CD4-positive, alpha-beta T cell (primary cell): ENCODE measurements at regions not wholly inside any gene's neighbourhood (a gene's known extent, or its start where the extent isn't known, plus 50 kb on each side); places are given as distances from the start of the nearest gene placed in this dataset.
"Not testable (repeated sequence)": the region's sequence is repeated elsewhere in the genome, so short reads cannot be mapped to it uniquely, and the experiment has no call there.

Experiments used
- ATAC-seq: fragments of 200-7000 bp; cut with Tn5 transposase; one replicate; pipeline ENCODE4 v1.10.0; 2022; ENCODE audit warnings: mild to moderate bottlenecking; ENCODE audit not compliant: poor library complexity
- CTCF ChIA-PET: fragments of 350-600 bp; sonication (Branson Sonifier 250); formaldehyde crosslinking; loops from one replicate; lab custom pipeline; 2021; ENCODE audit warnings: antibody characterized with exemption, inconsistent platforms; lab: Charles Lee
- POLR2A ChIA-PET: fragments of 350-600 bp; sonication (Branson Sonifier 250); formaldehyde crosslinking; loops from one replicate; lab custom pipeline; 2021; ENCODE audit warnings: antibody characterized with exemption, inconsistent platforms; lab: Charles Lee
- DNase-seq, 14 experiments: peaks; one replicate each; pipeline ENCODE4 v3.0.0-alpha.2; 2013 to 2020; ENCODE audit warnings: mixed read lengths in 2 of 14
- H3K27ac ChIP-seq, 2 donors: one replicate each; pipeline versions ENCODE4 v1.5.1 to v1.7.0; 2013; ENCODE audit warnings: low read length in 2 of 2, low read depth in 1 of 2, mild to moderate bottlenecking in 1 of 2
- H3K27me3 ChIP-seq, 2 experiments: 1 replicate in 1 of 2; 2 replicates in 1 of 2; pipeline versions ENCODE4 v1.6.1 to v1.7.0; 2013; ENCODE audit warnings: low read length in 2 of 2, control low read depth in 1 of 2, mild to moderate bottlenecking in 1 of 2, moderate library complexity in 1 of 2; ENCODE audit not compliant: insufficient read depth in 2 of 2, control insufficient read depth in 1 of 2
- H3K36me3 ChIP-seq: one replicate; pipeline ENCODE4 v1.6.1; 2013; ENCODE audit warnings: low read length, control low read depth; ENCODE audit not compliant: insufficient read depth
- H3K4me1 ChIP-seq: one replicate; pipeline ENCODE4 v1.6.1; 2013; ENCODE audit warnings: low read length, control low read depth; ENCODE audit not compliant: insufficient read depth
- H3K4me3 ChIP-seq: one replicate; pipeline ENCODE4 v1.5.1; 2013; ENCODE audit warnings: mild to moderate bottlenecking, low read length, moderate library complexity
- H3K9me3 ChIP-seq, 2 experiments: 1 replicate in 1 of 2; 2 replicates in 1 of 2; pipeline versions ENCODE4 v1.6.1 to v1.7.0; 2013; ENCODE audit warnings: low read length in 2 of 2, mild to moderate bottlenecking in 2 of 2, control low read depth in 1 of 2, moderate library complexity in 1 of 2; ENCODE audit not compliant: control insufficient read depth in 1 of 2, insufficient read depth in 1 of 2
- H3K27ac Mint-ChIP-seq: one replicate; pipeline ENCODE4 v1.8.0; 2020; ENCODE audit warnings: mixed read lengths
- H3K27me3 Mint-ChIP-seq: one replicate; pipeline ENCODE4 v1.8.0; 2021; ENCODE audit warnings: mixed read lengths
- H3K36me3 Mint-ChIP-seq: one replicate; pipeline ENCODE4 v1.8.0; 2021; ENCODE audit warnings: low read depth, mixed read lengths
- H3K4me1 Mint-ChIP-seq: one replicate; pipeline ENCODE4 v1.8.0; 2021; ENCODE audit warnings: low read depth, mixed read lengths
- H3K4me3 Mint-ChIP-seq: one replicate; pipeline ENCODE4 v1.8.0; 2020; ENCODE audit warnings: mild to moderate bottlenecking, mixed read lengths
- H3K9me3 Mint-ChIP-seq: one replicate; pipeline ENCODE4 v1.8.0; 2020; ENCODE audit warnings: mixed read lengths
- CTCF ChIP-seq: fragments of 200-600 bp; IDR thresholded peaks from one replicate; pipeline ENCODE4 v1.8.0; 2022; ENCODE audit warnings: antibody characterized with exemption, mild to moderate bottlenecking
- intact Hi-C, 2 experiments: fragments of 100-400 bp; cut with DNase I in 1 of 2; cut with micrococcal nuclease in 1 of 2; formaldehyde crosslinking; loops; one replicate each; pipeline versions ENCODE4 v1.15.1 to v1.9.0; 2023 to 2025; cut with DNase I, micrococcal nuclease

DNA sequence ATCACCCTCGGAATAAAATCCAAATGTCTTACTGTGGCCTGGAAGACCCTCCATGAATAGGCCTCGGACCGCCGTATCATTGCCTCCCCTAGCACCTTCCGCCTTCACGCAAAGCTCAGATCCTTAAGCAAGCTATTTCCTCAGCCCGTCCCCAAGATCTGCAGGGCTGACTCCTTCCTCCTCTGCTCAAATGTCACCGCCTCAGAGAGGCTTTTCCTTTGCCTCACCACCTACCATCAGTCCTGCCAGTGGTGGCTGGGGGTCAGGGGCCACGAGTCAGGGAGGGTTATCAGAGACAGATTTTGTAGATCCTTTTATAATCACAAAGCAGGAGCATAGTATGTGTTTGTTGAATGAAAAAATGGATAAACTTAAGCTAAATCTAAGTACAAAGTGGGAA is 74.4 kb upstream of the KIF2A start:
- no peak for DNase-seq
- no peak overlapping the region for H3K4me3 ChIP-seq
- no peaks in the 10 kb centered on the region for H3K27me3 ChIP-seq
- ATAC-seq, result no peak
- no peak overlapping the region for H3K27ac ChIP-seq
- no peaks in the 10 kb centered on the region for H3K9me3 Mint-ChIP-seq
- H3K4me3 Mint-ChIP-seq, result no peak overlapping the region
- H3K27me3 Mint-ChIP-seq, result peaks cover 7% of the 10 kb centered on the region
- no peak for TF ChIP-seq CTCF
- no peaks in the 10 kb centered on the region for H3K4me1 Mint-ChIP-seq
- H3K9me3 ChIP-seq, result no peaks in the 10 kb centered on the region
- H3K36me3 ChIP-seq, result no peaks in the 10 kb centered on the region
- no peaks in the 10 kb centered on the region for H3K4me1 ChIP-seq
- H3K36me3 Mint-ChIP-seq, result no peaks in the 10 kb centered on the region
- intact Hi-C loops, result loop anchor here in 1 of 2 experiments (10.0 kb wide), 1 partner anchor 53 kb away; no protein-coding TSS in a partner anchor
- ChIA-PET POLR2A (no interaction called here), CTCF (no interaction called here)
- H3K27ac Mint-ChIP-seq, result no peak overlapping the region

GRCh38 chr5:62232218-62232617 is 73.8 kb upstream of the KIF2A start:
- H3K36me3 Mint-ChIP-seq, H3K4me3 ChIP-seq, H3K27ac ChIP-seq, H3K4me1 ChIP-seq, H3K4me3 Mint-ChIP-seq, H3K27ac Mint-ChIP-seq, H3K9me3 Mint-ChIP-seq, H3K4me1 Mint-ChIP-seq, CTCF ChIA-PET, ATAC-seq, POLR2A ChIA-PET, DNase-seq, H3K27me3 ChIP-seq, H3K9me3 ChIP-seq, H3K27me3 Mint-ChIP-seq, H3K36me3 ChIP-seq: not testable (repeated sequence)
- intact Hi-C loops, result loop anchor here in 1 of 2 experiments (10.0 kb wide), 1 partner anchor 53 kb away; no protein-coding TSS in a partner anchor

DNA sequence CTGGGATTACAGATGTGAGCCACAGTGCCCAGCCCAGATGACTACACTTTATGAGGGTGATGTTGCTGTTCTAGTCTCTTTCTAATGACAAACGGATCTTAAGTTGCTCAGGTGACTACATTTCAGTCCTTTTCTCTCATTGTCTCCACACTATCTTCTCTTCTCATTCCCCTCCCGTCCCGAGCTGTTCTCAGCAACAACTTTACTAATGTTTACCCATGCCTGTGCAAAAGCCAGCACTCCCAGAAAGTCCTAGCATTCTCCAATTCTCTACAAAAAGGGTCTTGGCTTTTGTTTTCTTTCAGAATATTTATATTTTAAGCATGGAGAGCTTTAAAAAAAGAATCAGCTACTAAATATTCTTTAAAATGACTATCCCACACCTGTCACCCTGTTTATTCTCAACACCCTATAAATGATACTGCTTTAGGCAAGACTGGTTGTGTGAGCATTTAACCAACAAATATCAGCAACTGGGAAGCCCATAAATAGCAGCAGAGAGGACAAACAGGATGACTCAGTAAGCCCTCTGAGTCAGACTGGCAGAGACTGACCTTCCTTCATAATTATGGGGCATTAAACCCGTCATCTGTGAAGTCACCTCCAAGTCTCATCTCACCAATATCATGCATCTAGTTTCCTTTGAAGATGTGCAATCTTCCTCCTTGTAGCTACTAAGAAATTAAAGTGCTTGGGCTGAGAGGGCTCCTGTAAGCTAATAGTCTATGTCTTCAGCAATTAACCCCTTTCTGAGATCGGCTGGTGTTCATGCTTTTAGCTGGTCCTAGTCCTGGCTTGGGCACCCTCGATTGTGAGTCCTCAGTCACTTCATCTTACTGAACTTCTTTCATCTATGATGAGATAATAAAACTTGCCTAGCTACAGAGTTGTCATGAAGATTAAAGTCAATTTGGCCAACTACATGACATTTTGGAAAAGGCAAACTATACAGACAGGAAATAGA is 72.6 kb upstream of the KIF2A start:
- H3K9me3 Mint-ChIP-seq, H3K27me3 Mint-ChIP-seq, POLR2A ChIA-PET, H3K4me3 Mint-ChIP-seq, H3K4me3 ChIP-seq, H3K27ac Mint-ChIP-seq, H3K4me1 ChIP-seq, H3K36me3 ChIP-seq, H3K9me3 ChIP-seq, ATAC-seq, CTCF ChIA-PET, H3K4me1 Mint-ChIP-seq, H3K27me3 ChIP-seq, H3K27ac ChIP-seq, H3K36me3 Mint-ChIP-seq: not testable (repeated sequence)
- intact Hi-C loops, result loop anchor here in 1 of 2 experiments (10.0 kb wide), 1 partner anchor 51 kb away; no protein-coding TSS in a partner anchor
- peak in 2 of 14 experiments; percentile 10 to 23 for DNase-seq

DNA sequence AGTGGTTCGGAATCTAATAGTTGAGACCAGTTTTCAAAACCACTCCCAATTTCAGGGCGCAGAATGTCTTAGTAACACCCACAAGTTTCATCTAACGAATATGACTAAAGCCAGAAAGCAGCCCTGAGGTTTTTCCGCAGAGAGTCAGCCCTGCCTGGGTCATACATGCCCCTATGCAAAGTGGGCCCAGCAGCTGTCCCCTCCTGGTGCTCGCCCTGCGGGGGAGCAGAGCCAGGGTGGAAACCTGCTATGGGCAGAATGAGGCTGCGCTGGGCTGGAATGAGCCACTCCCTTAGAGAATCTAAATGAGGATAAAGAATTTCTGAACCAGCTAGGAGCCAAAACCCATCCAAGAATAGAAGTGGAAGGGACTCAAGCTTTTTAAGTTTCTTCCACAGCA is 69.4 kb upstream of the KIF2A start:
- POLR2A ChIA-PET, H3K36me3 ChIP-seq, H3K27ac Mint-ChIP-seq, H3K36me3 Mint-ChIP-seq, ATAC-seq, H3K9me3 Mint-ChIP-seq, CTCF ChIA-PET, H3K27me3 ChIP-seq, DNase-seq, H3K4me3 ChIP-seq, H3K4me3 Mint-ChIP-seq, H3K4me1 Mint-ChIP-seq, H3K27ac ChIP-seq, H3K9me3 ChIP-seq, H3K4me1 ChIP-seq, H3K27me3 Mint-ChIP-seq: not testable (repeated sequence)
- intact Hi-C loops, result loop anchor here in 1 of 2 experiments (10.0 kb wide), 1 partner anchor 48 kb away; no protein-coding TSS in a partner anchor

- H3K9me3 ChIP-seq, H3K9me3 Mint-ChIP-seq, H3K4me1 ChIP-seq, H3K4me1 Mint-ChIP-seq, ATAC-seq, H3K36me3 ChIP-seq, H3K27ac ChIP-seq, H3K27me3 ChIP-seq, POLR2A ChIA-PET, H3K27me3 Mint-ChIP-seq, CTCF ChIA-PET, H3K36me3 Mint-ChIP-seq, H3K27ac Mint-ChIP-seq, DNase-seq, H3K4me3 ChIP-seq, H3K4me3 Mint-ChIP-seq: not testable (repeated sequence)
- intact Hi-C loops, result loop anchor here in 1 of 2 experiments (10.0 kb wide), 1 partner anchor 47 kb away; no protein-coding TSS in a partner anchor
These were observed 68.1 kb upstream of the KIF2A start for GRCh38 chr5:62237944-62238343.

GRCh38 chr5:62238584-62238983 is 67.4 kb upstream of the KIF2A start:
- intact Hi-C loops, result loop anchor here in 1 of 2 experiments (10.0 kb wide), 1 partner anchor 46 kb away; no protein-coding TSS in a partner anchor
- H3K4me1 Mint-ChIP-seq, ATAC-seq, CTCF ChIA-PET, H3K27me3 ChIP-seq, H3K4me1 ChIP-seq, H3K36me3 Mint-ChIP-seq, H3K4me3 ChIP-seq, H3K9me3 Mint-ChIP-seq, DNase-seq, H3K9me3 ChIP-seq, H3K4me3 Mint-ChIP-seq, H3K27ac Mint-ChIP-seq, H3K27me3 Mint-ChIP-seq, H3K27ac ChIP-seq, H3K36me3 ChIP-seq, POLR2A ChIA-PET: not testable (repeated sequence)
